ENCODE measurements at regions not wholly inside any gene's neighbourhood (a gene's known extent, or its start where the extent isn't known, plus 50 kb on each side); places are given as distances from the start of the nearest gene placed in this dataset.

- TF ChIP-seq FOXP2 (optimal IDR thresholded peaks at IDR 0.05; ENCODE audit: borderline replicate concordance, extremely low read depth, extremely low read length, insufficient read depth) (no peak), TAF1 (IDR thresholded peaks at IDR 0.05; ENCODE audit: borderline replicate concordance, insufficient read depth, low read length) (no peak)
Observed at GRCh38 chr21:14013056-14013603, 197.6 kb downstream of the LIPI start.

All from PFSK-1 (cell line).